K562 (cell line): ENCODE measurements at regions not wholly inside any gene's neighbourhood (a gene's known extent, or its start where the extent isn't known, plus 50 kb on each side); places are given as distances from the start of the nearest gene placed in this dataset.

ENCODE experiments used
- ATAC-seq: fragments of 200-7000 bp; cut with Tn5 transposase; 3 replicates; pipeline ENCODE4 v1.9.1; 2020; ENCODE audit warnings: moderate library complexity
- BruUV-seq: library from RNA; stranded (reverse); fragments of 400-500 nt; replicated peaks from 2 replicates; lab custom pipeline; 2021; lab: Mats Ljungman, UMichigan
- CTCF ChIA-PET: fragments of 300-600 bp; formaldehyde crosslinking; extraction: SDS; loops from one replicate; lab custom pipeline; 2021; ENCODE audit warnings: low intra/inter-chr PET ratio; lab: Yijun Ruan, JAX
- POLR2A ChIA-PET: fragments of 300-600, 350-650 bp; sonication (Branson Sonifier 250); formaldehyde crosslinking; extraction: SDS; loops from one replicate; lab custom pipeline; 2021; ENCODE audit warnings: antibody characterized with exemption, inconsistent platforms; lab: Yijun Ruan, JAX
- DNase-seq, 4 experiments: peaks; one replicate each; pipeline versions ENCODE4 v3.0.0 to v3.0.0-alpha.2; 2011 to 2018; ENCODE audit warnings: low spot score in 3 of 4, mixed read lengths in 3 of 4; ENCODE audit errors: extremely low read depth in 1 of 4
- FAIRE-seq: peaks from 2 replicates; lab custom pipeline; 2011; peaks lifted over from hg19 to GRCh38; lab: Jason Lieb, UNC
- H2AFZ ChIP-seq: 2 replicates; pipeline ENCODE4 v1.6.0; 2011; ENCODE audit warnings: low read depth, low read length, control low read depth, inconsistent platforms
- H3K27ac ChIP-seq: fragments of 200-600 bp; 3 replicates; pipeline ENCODE4 v1.8.0; 2011; ENCODE audit warnings: low read depth, mild to moderate bottlenecking, control low read depth, inconsistent platforms, low read length, moderate library complexity, mixed read lengths; ENCODE audit errors: extremely low read depth
- H3K27me3 ChIP-seq, 2 experiments: fragments of 300-600 bp in 1 of 2; 2 replicates in 1 of 2; 3 replicates in 1 of 2; pipeline versions ENCODE4 v1.6.0 to v1.8.0; 2011; ENCODE audit warnings: inconsistent platforms in 2 of 2, low read length in 2 of 2, mild to moderate bottlenecking in 1 of 2, mixed read lengths in 1 of 2, moderate library complexity in 1 of 2; ENCODE audit not compliant: control insufficient read depth in 2 of 2, insufficient read depth in 2 of 2
- H3K36me3 ChIP-seq: fragments of 300-600 bp; 3 replicates; pipeline ENCODE4 v1.8.0; 2011; ENCODE audit warnings: mild to moderate bottlenecking, low read length, inconsistent platforms; ENCODE audit not compliant: control insufficient read depth, insufficient read depth
- H3K4me1 ChIP-seq, 2 experiments: fragments of 200-600 bp in 1 of 2; replicated peaks in 1 of 2; 2 replicates in 1 of 2; 3 replicates in 1 of 2; pipeline versions ENCODE4 v1.5.1 to v1.8.0; 2011; ENCODE audit warnings: inconsistent platforms in 2 of 2, low read length in 2 of 2, mild to moderate bottlenecking in 1 of 2, mixed read lengths in 1 of 2, moderate library complexity in 1 of 2; ENCODE audit not compliant: control insufficient read depth in 2 of 2, insufficient read depth in 2 of 2
- H3K4me2 ChIP-seq: 2 replicates; pipeline ENCODE4 v1.6.1; 2011; ENCODE audit warnings: low read length, control low read depth, inconsistent platforms, mixed read lengths; ENCODE audit not compliant: insufficient read depth
- H3K4me3 ChIP-seq: fragments of 200-600 bp; sonication (generic), shearing (Covaris generic); 2 replicates; pipeline ENCODE4 v1.5.1; 2016; ENCODE audit warnings: control low read depth, inconsistent platforms
- H3K79me2 ChIP-seq: fragments of 200-600 bp; 3 replicates; pipeline ENCODE4 v1.8.0; 2011; ENCODE audit warnings: low read length, inconsistent platforms; ENCODE audit not compliant: control insufficient read depth, insufficient read depth
- H3K9ac ChIP-seq, 2 experiments: 2 replicates each; pipeline versions ENCODE4 v1.6.0 to v1.6.1; 2011; ENCODE audit warnings: low read depth in 2 of 2, low read length in 2 of 2, control low read depth in 1 of 2, inconsistent platforms in 1 of 2, mild to moderate bottlenecking in 1 of 2, mixed read lengths in 1 of 2; ENCODE audit not compliant: insufficient read depth in 1 of 2
- H3K9me1 ChIP-seq: one replicate; pipeline ENCODE4 v1.6.0; 2011; ENCODE audit warnings: inconsistent platforms, mild to moderate bottlenecking, low read length, moderate library complexity; ENCODE audit not compliant: control insufficient read depth, insufficient read depth
- H3K9me3 ChIP-seq: replicated peaks from 2 replicates; pipeline ENCODE4 v1.5.1; 2011; ENCODE audit warnings: low read depth, low read length, inconsistent platforms; ENCODE audit not compliant: control insufficient read depth, insufficient read depth
- H4K20me1 ChIP-seq: replicated peaks from 2 replicates; pipeline ENCODE4 v1.6.1; 2011; ENCODE audit warnings: low read length, inconsistent platforms, mixed read lengths; ENCODE audit not compliant: control insufficient read depth, insufficient read depth
- ETS1 ChIP-seq: conservative IDR thresholded peaks from 2 replicates; pipeline ENCODE4 v1.6.1; 2011; ENCODE audit warnings: low read depth, mild to moderate bottlenecking, low read length; ENCODE audit not compliant: control insufficient read depth
- ETV1 ChIP-seq: fragments of 450-650 bp; conservative IDR thresholded peaks from 2 replicates; pipeline ENCODE4 v1.6.1; 2016; ENCODE audit warnings: missing genetic modification characterization, control low read depth, low read depth, missing compliant biosample characterization
- SRSF7 ChIP-seq: fragments of 200-400 bp; formaldehyde crosslinking; optimal IDR thresholded peaks from 2 replicates; pipeline ENCODE3; 2017; ENCODE audit warnings: mild to moderate bottlenecking, low read depth, low read length
- ZNF239 ChIP-seq: fragments of 250-450 bp; sonication (Bioruptor Pico); IDR thresholded peaks from 2 replicates; pipeline ENCODE4 v1.4.0; 2020; ENCODE audit warnings: mild to moderate bottlenecking
- ZNF280B ChIP-seq: fragments of 250-450 bp; sonication (Bioruptor Pico); IDR thresholded peaks from 2 replicates; pipeline ENCODE4 v1.5.1; 2021; ENCODE audit warnings: mild to moderate bottlenecking
- WGBS: fragments of 100-300 bp; shearing (Covaris generic); methylation state at CpG from one replicate; pipeline ENCODE4 v1.1.6; 2016; ENCODE audit warnings: low coverage, mixed read lengths; ENCODE audit not compliant: insufficient coverage; ENCODE audit errors: missing lambda C conversion rate; 5-methylcytosine and 5-hydroxymethylcytosine counted together
- in situ Hi-C: fragments of 300-500 bp; cut with MboI; formaldehyde crosslinking; loops from 4 replicates; pipeline ENCODE4 v1.15.0; 2018; ENCODE audit warnings: inconsistent platforms, mixed read lengths
- intact Hi-C: fragments of 100-400 bp; cut with micrococcal nuclease; formaldehyde crosslinking; loops from 2 replicates; pipeline ENCODE4 v1.14.2; 2022

GRCh38 chr3:137191133-137191923 is 233.5 kb downstream of the IL20RB start (continued):
- TF ChIP-seq ETV1 (tag) (no peak), SRSF7 (no peak), ZNF239 (CRISPR knock-in tag) (no peak)

GRCh38 chr3:137191951-137192350 is 234.2 kb downstream of the IL20RB start:
- Histone ChIP-seq H3K4me1 (no peaks in the 10 kb centered on the region), H3K36me3 (no peaks in the 10 kb centered on the region), H3K9me3 (no peaks in the 10 kb centered on the region), H3K9ac (no peak overlapping the region), H3K4me3 (no peak overlapping the region), H3K4me2 (no peak overlapping the region), H4K20me1 (no peaks in the 10 kb centered on the region), H3K79me2 (no peaks in the 10 kb centered on the region), H3K27ac (no peak overlapping the region), H2AFZ (no peak overlapping the region), H3K9me1 (no peaks in the 10 kb centered on the region), H3K27me3 (no peaks in the 10 kb centered on the region)
- FAIRE-seq (no peak), DNase-seq (no peak), ATAC-seq (no peak)
- in situ Hi-C loops (no loop called here), intact Hi-C loops (no loop called here)
- POLR2A ChIA-PET: interaction anchor here (0.5 kb wide), 1 partner anchor 17 kb away, joined by 3 read pairs; no protein-coding TSS in a partner anchor
- no TSS peak for BruUV-seq
- TF ChIP-seq ETS1 (no peak), ZNF280B (CRISPR knock-in tag) (no peak)
- 0% methylated on average over 8 of the region's 8 CpGs for WGBS
- CTCF ChIA-PET: no interaction called here
